OCI-LY3 (cell line): ENCODE measurements at regions not wholly inside any gene's neighbourhood (a gene's known extent, or its start where the extent isn't known, plus 50 kb on each side); places are given as distances from the start of the nearest gene placed in this dataset.

ENCODE experiments used
- H2AFZ ChIP-seq: fragments of 200-600, 300-600 bp; shearing (Covaris generic); 2 replicates; pipeline ENCODE4 v1.6.0; 2014; ENCODE audit warnings: antibody characterized with exemption, low read depth, low read length
- H3K27ac ChIP-seq: fragments of 200-600, 300-600 bp; sonication (generic); 2 replicates; pipeline ENCODE4 v1.5.1; 2014; ENCODE audit warnings: mild to moderate bottlenecking, low read length, moderate library complexity, mixed read lengths
- H3K27me3 ChIP-seq: fragments of 200-600, 300-600 bp; sonication (generic); 2 replicates; pipeline ENCODE4 v1.6.1; 2014; ENCODE audit warnings: low read depth, low read length, mixed read lengths
- H3K36me3 ChIP-seq: fragments of 200-600, 300-600 bp; sonication (generic); replicated peaks from 2 replicates; pipeline ENCODE3; 2014; ENCODE audit warnings: low read depth, low read length, mixed read lengths
- H3K4me1 ChIP-seq: fragments of 300-600, 200-600 bp; sonication (generic); 2 replicates; pipeline ENCODE4 v1.6.1; 2014; ENCODE audit warnings: low read length, mixed read lengths
- H3K4me2 ChIP-seq: fragments of 200-600, 300-600 bp; sonication (generic); 2 replicates; pipeline ENCODE4 v1.6.1; 2014; ENCODE audit warnings: low read length, mixed read lengths
- H3K4me3 ChIP-seq: fragments of 300-600, 200-600 bp; sonication (generic); 2 replicates; pipeline ENCODE4 v1.5.1; 2014; ENCODE audit warnings: antibody characterized with exemption, mild to moderate bottlenecking, low read length, moderate library complexity
- H3K79me2 ChIP-seq: fragments of 300-600, 200-600 bp; shearing (Covaris generic); 2 replicates; pipeline ENCODE4 v1.6.1; 2014; ENCODE audit warnings: mild to moderate bottlenecking, low read length, mixed read lengths
- H3K9ac ChIP-seq: fragments of 300-600, 200-600 bp; shearing (Covaris generic); 2 replicates; pipeline ENCODE4 v1.6.0; 2014; ENCODE audit warnings: mild to moderate bottlenecking, low read length, moderate library complexity
- H3K9me3 ChIP-seq: fragments of 200-600, 300-600 bp; shearing (Covaris generic); 2 replicates; pipeline ENCODE4 v1.6.1; 2014; ENCODE audit warnings: low read length, mixed read lengths; ENCODE audit not compliant: insufficient read depth
- H4K20me1 ChIP-seq: fragments of 200-600, 300-600 bp; sonication (generic); 2 replicates; pipeline ENCODE4 v1.6.1; 2016; ENCODE audit warnings: low read length, mixed read lengths; ENCODE audit not compliant: insufficient read depth
- EZH2phosphoT487 ChIP-seq: fragments of 200-600 bp; shearing (Covaris generic); IDR thresholded peaks from 2 replicates; pipeline ENCODE4 v1.6.1; 2018; ENCODE audit warnings: antibody characterized with exemption, mixed run types, low read depth
- TF ChIP-seq, protein P1 (sequence below): fragments of 200-600, 300-600 bp; sonication (generic); IDR thresholded peaks from 2 replicates; pipeline ENCODE4 v1.5.1; 2014; ENCODE audit warnings: antibody characterized with exemption, low read length, low read depth

DNA sequence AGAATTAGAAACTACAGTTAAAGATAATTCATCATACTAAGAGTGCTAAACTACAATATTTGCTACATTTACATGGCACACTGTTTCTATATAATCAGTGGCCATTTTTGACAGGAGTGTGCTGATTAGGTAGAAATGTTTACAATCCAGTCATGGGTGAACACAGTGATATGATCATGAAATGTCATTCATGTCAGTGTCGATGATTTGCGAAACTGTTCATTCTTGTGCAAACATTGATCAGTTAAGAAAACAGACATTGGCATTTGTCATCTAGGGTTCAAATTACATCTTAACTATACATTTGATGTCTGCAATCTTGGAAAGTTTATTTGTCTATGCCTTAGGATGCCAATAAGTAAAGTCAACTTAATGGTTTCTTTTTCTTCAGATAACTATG lies 474.9 kb downstream of the DOK5 start:
- H2AFZ ChIP-seq = no peak overlapping the region
- no peaks in the 10 kb centered on the region for H4K20me1 ChIP-seq
- H3K36me3 ChIP-seq = no peaks in the 10 kb centered on the region
- no peaks in the 10 kb centered on the region; the same call in 1 of the 2 replicates for H3K27me3 ChIP-seq
- no peaks in the 10 kb centered on the region for H3K79me2 ChIP-seq
- H3K4me2 ChIP-seq = no peak overlapping the region
- TF ChIP-seq EZH2phosphoT487 = no peak
- TF ChIP-seq, protein P1, sequence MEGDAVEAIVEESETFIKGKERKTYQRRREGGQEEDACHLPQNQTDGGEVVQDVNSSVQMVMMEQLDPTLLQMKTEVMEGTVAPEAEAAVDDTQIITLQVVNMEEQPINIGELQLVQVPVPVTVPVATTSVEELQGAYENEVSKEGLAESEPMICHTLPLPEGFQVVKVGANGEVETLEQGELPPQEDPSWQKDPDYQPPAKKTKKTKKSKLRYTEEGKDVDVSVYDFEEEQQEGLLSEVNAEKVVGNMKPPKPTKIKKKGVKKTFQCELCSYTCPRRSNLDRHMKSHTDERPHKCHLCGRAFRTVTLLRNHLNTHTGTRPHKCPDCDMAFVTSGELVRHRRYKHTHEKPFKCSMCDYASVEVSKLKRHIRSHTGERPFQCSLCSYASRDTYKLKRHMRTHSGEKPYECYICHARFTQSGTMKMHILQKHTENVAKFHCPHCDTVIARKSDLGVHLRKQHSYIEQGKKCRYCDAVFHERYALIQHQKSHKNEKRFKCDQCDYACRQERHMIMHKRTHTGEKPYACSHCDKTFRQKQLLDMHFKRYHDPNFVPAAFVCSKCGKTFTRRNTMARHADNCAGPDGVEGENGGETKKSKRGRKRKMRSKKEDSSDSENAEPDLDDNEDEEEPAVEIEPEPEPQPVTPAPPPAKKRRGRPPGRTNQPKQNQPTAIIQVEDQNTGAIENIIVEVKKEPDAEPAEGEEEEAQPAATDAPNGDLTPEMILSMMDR = no peak
- H3K9me3 ChIP-seq = no peaks in the 10 kb centered on the region
- H3K4me3 ChIP-seq = no peak overlapping the region
- H3K27ac ChIP-seq = no peak overlapping the region
- H3K4me1 ChIP-seq = no peaks in the 10 kb centered on the region
- no peak overlapping the region for H3K9ac ChIP-seq

DNA sequence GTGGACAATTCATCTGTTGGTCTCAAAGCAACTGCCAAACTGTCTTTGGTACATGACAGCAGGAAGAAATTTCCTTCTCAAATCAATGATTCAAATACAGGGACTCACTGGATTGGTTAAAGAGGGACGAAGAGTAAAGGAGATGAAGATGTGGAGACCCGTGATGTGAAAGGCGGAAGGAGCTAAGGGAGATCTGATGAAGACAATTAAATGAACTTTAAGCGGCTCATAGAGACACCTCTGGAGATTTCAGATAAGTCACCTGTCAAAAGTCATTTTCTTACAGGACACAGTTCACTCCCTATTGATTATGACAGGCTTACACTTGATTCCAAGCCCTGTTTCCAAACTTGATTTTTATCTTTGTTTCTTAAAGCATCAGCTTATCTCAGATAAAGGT lies 466.3 kb downstream of the DOK5 start:
- no peaks in the 10 kb centered on the region for H3K36me3 ChIP-seq
- no peak overlapping the region for H3K4me2 ChIP-seq
- H3K27me3 ChIP-seq = 0 out of 2 replicates have a peak, but pooled peaks cover 3% of the 10 kb centered on the region
- H3K9me3 ChIP-seq = no peaks in the 10 kb centered on the region
- no peak overlapping the region for H3K9ac ChIP-seq
- no peaks in the 10 kb centered on the region for H4K20me1 ChIP-seq
- no peak overlapping the region for H2AFZ ChIP-seq
- no peaks in the 10 kb centered on the region for H3K4me1 ChIP-seq
- H3K27ac ChIP-seq = no peak overlapping the region
- TF ChIP-seq, protein P1 = no peak
- TF ChIP-seq EZH2phosphoT487 = no peak
- no peak overlapping the region for H3K4me3 ChIP-seq
- H3K79me2 ChIP-seq = no peaks in the 10 kb centered on the region

DNA sequence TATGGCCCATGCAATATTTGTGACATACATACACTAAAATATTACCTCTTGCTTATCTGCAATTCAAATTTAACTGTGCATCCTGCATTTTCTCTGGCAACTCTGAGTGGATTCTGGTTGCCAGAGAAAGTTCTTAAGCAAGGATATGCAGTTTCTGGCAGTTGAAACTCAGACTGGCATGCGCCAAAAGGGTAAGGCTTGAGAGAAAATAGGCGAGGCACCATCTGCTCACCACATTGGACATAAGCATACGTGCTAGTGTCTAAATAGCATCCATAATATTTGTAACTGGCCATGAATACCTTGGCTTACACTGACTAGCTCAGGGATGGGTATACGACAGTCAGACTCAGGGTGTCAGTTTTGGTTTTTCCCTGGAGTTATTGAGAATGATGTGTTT lies 465.1 kb downstream of the DOK5 start:
- H3K9me3 ChIP-seq = no peaks in the 10 kb centered on the region
- H3K36me3 ChIP-seq = no peaks in the 10 kb centered on the region
- no peaks in the 10 kb centered on the region for H3K79me2 ChIP-seq
- H3K27ac ChIP-seq = no peak overlapping the region
- H3K9ac ChIP-seq = no peak overlapping the region
- no peaks in the 10 kb centered on the region for H3K4me1 ChIP-seq
- TF ChIP-seq EZH2phosphoT487 = no peak
- TF ChIP-seq, protein P1 = no peak
- H3K4me3 ChIP-seq = no peak overlapping the region
- H3K4me2 ChIP-seq = no peak overlapping the region
- H4K20me1 ChIP-seq = no peaks in the 10 kb centered on the region
- H2AFZ ChIP-seq = no peak overlapping the region
- H3K27me3 ChIP-seq = peaks cover 12% of the 10 kb centered on the region; the same call in 1 of the 2 replicates

DNA sequence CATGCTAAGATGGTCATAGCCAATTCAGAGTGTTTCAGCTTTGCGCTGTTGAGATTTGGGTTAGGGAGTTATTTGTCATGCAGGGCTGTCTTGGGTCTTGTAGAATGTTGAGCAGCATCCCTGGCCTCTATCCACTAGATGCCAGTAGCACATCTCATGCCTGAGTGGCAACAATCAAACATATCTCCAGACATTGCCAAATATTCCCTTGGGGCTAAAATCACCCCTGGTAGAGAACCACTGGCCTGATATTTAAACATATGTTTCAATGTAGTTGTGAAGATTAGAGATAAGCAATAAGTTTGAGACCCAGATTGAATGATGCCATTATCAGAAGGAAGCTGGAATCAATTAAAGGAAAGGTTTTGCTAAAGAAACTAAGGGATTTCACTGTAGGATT lies 463.3 kb downstream of the DOK5 start:
- H3K9ac ChIP-seq = no peak overlapping the region
- H3K4me2 ChIP-seq = no peak overlapping the region
- H3K4me1 ChIP-seq = no peaks in the 10 kb centered on the region
- peaks cover 15% of the 10 kb centered on the region; the same call in 1 of the 2 replicates for H3K27me3 ChIP-seq
- H2AFZ ChIP-seq = no peak overlapping the region
- TF ChIP-seq EZH2phosphoT487 = no peak
- TF ChIP-seq, protein P1 = peak; percentile 27; the same call in 1 of the 2 replicates
- H3K79me2 ChIP-seq = no peaks in the 10 kb centered on the region
- no peak overlapping the region for H3K27ac ChIP-seq
- H4K20me1 ChIP-seq = no peaks in the 10 kb centered on the region
- no peaks in the 10 kb centered on the region for H3K36me3 ChIP-seq
- H3K9me3 ChIP-seq = no peaks in the 10 kb centered on the region
- H3K4me3 ChIP-seq = no peak overlapping the region
